T-cell (primary cell): ENCODE measurements at regions not wholly inside any gene's neighbourhood (a gene's known extent, or its start where the extent isn't known, plus 50 kb on each side); places are given as distances from the start of the nearest gene placed in this dataset.

ENCODE experiments used
- ATAC-seq, 4 experiments: fragments of 200-7000 bp in 3 of 4; fragments of 150-1000 bp in 1 of 4; cut with Tn5 transposase; replicated peaks in 1 of 4; 1 replicate in 3 of 4; 2 replicates in 1 of 4; pipeline ENCODE4 v1.10.0; 2021; ENCODE audit warnings: moderate library complexity in 3 of 4, mild to moderate bottlenecking in 2 of 4, moderate number of reproducible peaks in 1 of 4
- CTCF ChIA-PET, 2 donors: fragments of 300-600 bp; sonication (Branson Sonifier 250); formaldehyde crosslinking; loops; one replicate each; lab custom pipeline; 2022; ENCODE audit warnings: antibody characterized with exemption in 2 of 2; lab: Charles Lee
- POLR2A ChIA-PET, 2 donors: fragments of 300-600 bp; sonication (Branson Sonifier 250); formaldehyde crosslinking; loops; one replicate each; lab custom pipeline; 2022; ENCODE audit warnings: antibody characterized with exemption in 2 of 2; lab: Charles Lee
- DNase-seq, 35 experiments: peaks; one replicate each; pipeline versions ENCODE4 v3.0.0 to v3.0.0-alpha.2; 2013 to 2023
- H3K27ac ChIP-seq: one replicate; pipeline ENCODE4 v1.5.1; 2013; ENCODE audit warnings: low read length
- H3K27me3 ChIP-seq, 2 experiments: replicated peaks in 1 of 2; 1 replicate in 1 of 2; 2 replicates in 1 of 2; pipeline versions ENCODE4 v1.6.1 to v1.7.0; 2013; ENCODE audit warnings: low read length in 1 of 2, mixed read lengths in 1 of 2; ENCODE audit not compliant: control insufficient read depth in 2 of 2, insufficient read depth in 2 of 2; ENCODE audit errors: extremely low read depth in 1 of 2
- H3K36me3 ChIP-seq, 2 donors: 1 replicate in 1 of 2; 2 replicates in 1 of 2; pipeline versions ENCODE4 v1.6.1 to v1.7.0; 2013; ENCODE audit warnings: low read length in 1 of 2; ENCODE audit not compliant: control insufficient read depth in 2 of 2, insufficient read depth in 1 of 2; ENCODE audit errors: extremely low read depth in 1 of 2
- H3K4me1 ChIP-seq, 2 experiments: 1 replicate in 1 of 2; 2 replicates in 1 of 2; pipeline versions ENCODE4 v1.6.1 to v1.7.0; 2013; ENCODE audit warnings: low read length in 2 of 2, mixed read lengths in 1 of 2; ENCODE audit not compliant: insufficient read depth in 2 of 2, control insufficient read depth in 1 of 2; ENCODE audit errors: extremely low read depth in 1 of 2
- H3K4me3 ChIP-seq, 2 donors: 1 replicate in 1 of 2; 2 replicates in 1 of 2; pipeline versions ENCODE4 v1.5.1 to v1.7.0; 2013; ENCODE audit warnings: mild to moderate bottlenecking in 2 of 2, low read length in 1 of 2, moderate library complexity in 1 of 2; ENCODE audit not compliant: control insufficient read depth in 1 of 2; ENCODE audit errors: extremely low read depth in 1 of 2
- H3K9me3 ChIP-seq: 2 replicates; pipeline ENCODE4 v1.7.0; 2013
- H3K27ac Mint-ChIP-seq, 2 donors: one replicate each; pipeline ENCODE4 v1.8.0; 2020 to 2021; ENCODE audit warnings: mild to moderate bottlenecking in 2 of 2, mixed read lengths in 2 of 2
- H3K27me3 Mint-ChIP-seq, 2 donors: one replicate each; pipeline ENCODE4 v1.8.0; 2021 to 2022; ENCODE audit warnings: mixed read lengths in 2 of 2
- H3K36me3 Mint-ChIP-seq: one replicate; pipeline ENCODE4 v1.8.0; 2021; ENCODE audit warnings: mixed read lengths
- H3K4me1 Mint-ChIP-seq, 3 donors: one replicate each; pipeline ENCODE4 v1.8.0; 2020 to 2022; ENCODE audit warnings: mixed read lengths in 3 of 3, mild to moderate bottlenecking in 1 of 3
- H3K4me3 Mint-ChIP-seq, 3 donors: one replicate each; pipeline ENCODE4 v1.8.0; 2020 to 2022; ENCODE audit warnings: mild to moderate bottlenecking in 3 of 3, mixed read lengths in 3 of 3, moderate library complexity in 3 of 3
- H3K9me3 Mint-ChIP-seq, 3 donors: one replicate each; pipeline ENCODE4 v1.8.0; 2020 to 2022; ENCODE audit warnings: mixed read lengths in 3 of 3
- WGBS: methylation state at CpG from one replicate; pipeline ENCODE4 v1.1.5; 2013; ENCODE audit warnings: missing lambda C conversion rate; ENCODE audit not compliant: insufficient coverage; 5-methylcytosine and 5-hydroxymethylcytosine counted together

DNA sequence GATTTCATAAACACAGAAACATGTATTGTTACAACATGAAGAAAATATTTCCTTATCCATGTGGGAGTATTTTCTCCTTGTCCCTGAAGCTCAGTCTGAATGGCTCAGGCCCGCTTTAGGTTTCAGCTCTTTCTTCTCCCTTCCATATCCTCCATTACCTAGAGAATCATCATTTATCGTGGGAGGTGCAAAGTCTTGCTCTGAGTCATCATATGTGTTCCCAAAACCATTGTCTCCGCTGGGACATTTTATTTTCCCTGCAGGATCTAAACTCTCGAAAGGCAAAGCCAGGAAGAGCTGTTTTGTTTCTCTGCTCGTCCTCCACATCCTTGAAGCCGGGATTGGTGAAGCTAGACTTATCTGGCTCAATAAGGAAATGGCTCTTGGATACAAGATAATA, 571.2 kb downstream of the EDEM1 start:
- WGBS: 80% methylated on average over 3 of the region's 6 CpGs
- no peaks in the 10 kb centered on the region for H3K4me1 Mint-ChIP-seq
- DNase-seq (no peak), ATAC-seq (no peak)
- no peaks in the 10 kb centered on the region for H3K27me3 ChIP-seq
- H3K4me3 ChIP-seq: no peak overlapping the region
- no peaks in the 10 kb centered on the region for H3K9me3 ChIP-seq
- no peak overlapping the region for H3K27ac ChIP-seq
- H3K36me3 Mint-ChIP-seq: no peaks in the 10 kb centered on the region
- H3K9me3 Mint-ChIP-seq: no peaks in the 10 kb centered on the region
- H3K27ac Mint-ChIP-seq: no peak overlapping the region
- H3K36me3 ChIP-seq: no peaks in the 10 kb centered on the region
- no peaks in the 10 kb centered on the region for H3K4me1 ChIP-seq
- no peak overlapping the region for H3K4me3 Mint-ChIP-seq
- H3K27me3 Mint-ChIP-seq: no peaks in the 10 kb centered on the region
- ChIA-PET CTCF (interaction anchor here in 1 of 2 donors (0.6 to 0.7 kb wide), 2 partner anchors 1098 to 1535 kb away, joined by 3 to 8 read pairs; no protein-coding TSS in a partner anchor), POLR2A (no interaction called here)

DNA sequence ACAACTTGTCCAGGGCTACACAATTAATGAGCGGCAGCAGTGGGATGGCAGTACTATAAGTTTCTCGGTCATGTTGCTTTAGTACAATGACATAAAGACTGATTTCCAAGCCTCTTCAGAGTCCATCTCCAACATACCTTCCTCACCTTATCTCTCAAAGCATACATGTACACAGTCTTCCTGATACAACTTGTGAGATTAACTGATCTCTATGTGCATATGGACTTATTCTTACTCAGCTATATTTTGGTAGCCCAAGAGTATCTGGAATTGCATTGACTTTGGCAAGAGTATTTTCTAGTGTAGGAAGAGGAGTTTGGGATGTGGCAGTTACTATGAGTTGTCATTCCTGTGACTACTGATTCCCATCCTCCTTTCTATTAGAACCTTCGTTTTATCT, 575.0 kb downstream of the EDEM1 start:
- WGBS: no CpG with 5 or more reads among the region's 3 CpGs
- no peaks in the 10 kb centered on the region for H3K36me3 Mint-ChIP-seq

DNA sequence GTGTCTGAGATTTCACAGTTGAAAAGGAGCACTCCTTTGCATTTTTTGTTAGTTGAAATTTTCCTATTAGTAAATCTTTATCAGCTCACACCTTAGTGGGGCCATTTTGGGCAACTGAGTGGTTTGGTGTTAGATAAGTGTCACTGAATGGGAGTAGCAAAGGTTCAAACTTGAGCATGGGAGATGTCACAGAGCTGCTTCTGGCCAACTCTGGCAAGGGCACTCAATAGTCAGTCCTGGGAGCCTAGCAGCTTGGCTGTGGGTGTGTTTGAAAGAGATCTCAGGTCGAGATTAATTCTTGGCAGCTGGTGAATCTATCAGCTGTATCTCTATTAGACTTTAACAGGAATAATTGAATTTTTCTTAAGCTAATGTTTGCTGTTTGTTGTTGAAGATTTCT, 579.3 kb downstream of the EDEM1 start:
- CTCF ChIA-PET: interaction anchor here in 1 of 2 donors (0.7 kb wide), 1 partner anchor 23 kb away, joined by 3 read pairs; no protein-coding TSS in a partner anchor
- no peak for DNase-seq
- Mint-ChIP-seq H3K9me3 (peaks cover 0 to 13% (median 2%) of the 10 kb centered on the region in 3 donors), H3K4me1 (peaks cover 0 to 2% (median 1%) of the 10 kb centered on the region in 3 donors), H3K4me3 (no peak overlapping the region), H3K27ac (no peak overlapping the region), H3K27me3 (no peaks in the 10 kb centered on the region), H3K36me3 (no peaks in the 10 kb centered on the region)
- no peak for ATAC-seq
- POLR2A ChIA-PET: no interaction called here
- no CpG with 5 or more reads among the region's 1 CpG for WGBS
- H3K4me1 ChIP-seq: no peaks in the 10 kb centered on the region
- no peaks in the 10 kb centered on the region for H3K9me3 ChIP-seq
- no peak overlapping the region for H3K27ac ChIP-seq
- H3K36me3 ChIP-seq: no peaks in the 10 kb centered on the region
- H3K27me3 ChIP-seq: no peaks in the 10 kb centered on the region
- H3K4me3 ChIP-seq: no peak overlapping the region

More for the DNA sequence above, 575.0 kb downstream of the EDEM1 start:
- DNase-seq: no peak
- H3K27ac ChIP-seq: no peak overlapping the region
- Mint-ChIP-seq H3K27me3 (no peaks in the 10 kb centered on the region), H3K4me3 (no peak overlapping the region), H3K9me3 (peaks cover 0 to 10% (median 0%) of the 10 kb centered on the region in 3 donors), H3K27ac (no peak overlapping the region), H3K4me1 (no peaks in the 10 kb centered on the region)
- POLR2A ChIA-PET: interaction anchor here in 1 of 2 donors (0.6 kb wide), 1 partner anchor 227 kb away, joined by 3 read pairs; no protein-coding TSS in a partner anchor
- H3K27me3 ChIP-seq: no peaks in the 10 kb centered on the region
- no peaks in the 10 kb centered on the region for H3K4me1 ChIP-seq
- no peaks in the 10 kb centered on the region for H3K36me3 ChIP-seq
- no peak overlapping the region for H3K4me3 ChIP-seq
- no peaks in the 10 kb centered on the region for H3K9me3 ChIP-seq
- CTCF ChIA-PET: no interaction called here
- no peak for ATAC-seq

DNA sequence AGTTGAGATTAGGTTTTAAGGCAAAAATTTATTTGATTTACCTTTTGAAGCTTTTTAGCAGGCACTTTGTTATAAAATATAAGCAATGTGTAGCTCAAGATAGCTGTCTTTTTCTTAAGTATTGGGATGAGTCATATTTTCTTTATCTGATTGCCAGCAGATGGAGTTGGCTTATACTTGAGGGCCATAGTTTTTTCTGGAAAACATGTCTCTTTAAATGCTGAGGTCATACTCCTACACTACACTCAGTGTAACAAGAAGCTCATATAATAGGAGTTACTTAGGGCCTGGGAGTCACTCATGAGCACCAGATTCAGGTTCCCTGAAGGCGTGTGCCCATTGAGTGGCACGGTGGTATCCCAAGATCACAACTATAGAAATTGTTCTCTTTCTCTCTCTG, 579.8 kb downstream of the EDEM1 start:
- ATAC-seq: no peak
- 100% methylated on average over 1 of the region's 2 CpGs for WGBS
- POLR2A ChIA-PET: no interaction called here
- Mint-ChIP-seq H3K9me3 (peaks cover 0 to 13% (median 2%) of the 10 kb centered on the region in 3 donors), H3K4me3 (no peak overlapping the region), H3K4me1 (peaks cover 0 to 2% (median 1%) of the 10 kb centered on the region in 3 donors), H3K27ac (no peak overlapping the region), H3K36me3 (no peaks in the 10 kb centered on the region), H3K27me3 (no peaks in the 10 kb centered on the region)
- CTCF ChIA-PET: no interaction called here
- Histone ChIP-seq H3K36me3 (no peaks in the 10 kb centered on the region), H3K27ac (no peak overlapping the region), H3K9me3 (no peaks in the 10 kb centered on the region), H3K27me3 (no peaks in the 10 kb centered on the region), H3K4me1 (no peaks in the 10 kb centered on the region), H3K4me3 (no peak overlapping the region)
- no peak for DNase-seq

- no peaks in the 10 kb centered on the region for H3K27me3 Mint-ChIP-seq
- H3K9me3 Mint-ChIP-seq: peaks cover 0 to 13% (median 2%) of the 10 kb centered on the region in 3 donors
- H3K27ac Mint-ChIP-seq: no peak overlapping the region
- H3K4me3 ChIP-seq: no peak overlapping the region
- H3K27me3 ChIP-seq: no peaks in the 10 kb centered on the region
- no peak overlapping the region for H3K4me3 Mint-ChIP-seq
- no peaks in the 10 kb centered on the region for H3K36me3 Mint-ChIP-seq
- WGBS: 50% methylated on average over 5 of the region's 6 CpGs
- CTCF ChIA-PET: no interaction called here
- H3K36me3 ChIP-seq: no peaks in the 10 kb centered on the region
- H3K9me3 ChIP-seq: no peaks in the 10 kb centered on the region
- peaks cover 0 to 2% (median 1%) of the 10 kb centered on the region in 3 donors for H3K4me1 Mint-ChIP-seq
- H3K4me1 ChIP-seq: no peaks in the 10 kb centered on the region
- POLR2A ChIA-PET: no interaction called here
- no peak overlapping the region for H3K27ac ChIP-seq
- no peak for DNase-seq
- ATAC-seq: no peak
Observed at GRCh38 chr3:5768281-5768945, 580.9 kb downstream of the EDEM1 start.

DNA sequence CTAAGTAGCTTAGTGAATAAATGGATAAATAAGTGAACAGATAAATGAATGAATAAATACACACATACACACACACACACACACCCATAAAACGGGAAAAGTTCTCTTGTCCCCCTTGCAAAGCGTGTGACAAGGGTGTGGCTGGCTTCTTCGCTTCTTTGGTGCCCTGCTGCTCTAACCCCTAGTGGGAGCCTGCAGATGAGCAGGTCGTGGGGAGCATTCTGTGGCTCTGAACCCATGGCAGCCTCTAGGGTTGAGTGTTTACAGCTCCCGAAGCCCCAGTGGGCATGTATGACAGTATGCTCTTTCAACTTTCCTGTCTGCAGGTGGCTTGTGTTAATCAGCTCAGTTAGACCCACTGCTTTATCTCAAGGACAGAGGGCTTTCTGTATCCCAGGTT, 582.3 kb downstream of the EDEM1 start:
- Histone ChIP-seq H3K9me3 (no peaks in the 10 kb centered on the region), H3K4me3 (no peak overlapping the region), H3K27me3 (no peaks in the 10 kb centered on the region), H3K4me1 (no peaks in the 10 kb centered on the region), H3K27ac (no peak overlapping the region), H3K36me3 (no peaks in the 10 kb centered on the region)
- CTCF ChIA-PET: no interaction called here
- H3K36me3 Mint-ChIP-seq: no peaks in the 10 kb centered on the region
- 64% methylated on average over 4 of the region's 5 CpGs for WGBS
- no peaks in the 10 kb centered on the region for H3K27me3 Mint-ChIP-seq
- H3K27ac Mint-ChIP-seq: no peak overlapping the region
- peaks cover 0 to 2% (median 1%) of the 10 kb centered on the region in 3 donors for H3K4me1 Mint-ChIP-seq
- ATAC-seq (no peak), DNase-seq (no peak)
- peaks cover 5 to 19% (median 7%) of the 10 kb centered on the region in 3 donors for H3K9me3 Mint-ChIP-seq
- no peak overlapping the region for H3K4me3 Mint-ChIP-seq
- POLR2A ChIA-PET: interaction anchor here in 1 of 2 donors (0.7 kb wide), 1 partner anchor 18 kb away, joined by 5 read pairs; no protein-coding TSS in a partner anchor
